GM13977 (cell line): ENCODE measurements at regions not wholly inside any gene's neighbourhood (a gene's known extent, or its start where the extent isn't known, plus 50 kb on each side); places are given as distances from the start of the nearest gene placed in this dataset.

Source experiments
- DNase-seq: peaks from one replicate; pipeline ENCODE4 v3.0.0; 2012; ENCODE audit warnings: low spot score
- CTCF ChIP-seq: IDR thresholded peaks from 2 replicates; pipeline ENCODE4 v1.5.1; 2012; ENCODE audit warnings: mild to moderate bottlenecking, control low read depth; ENCODE audit not compliant: insufficient read depth; ENCODE audit errors: extremely low read depth, missing control alignments
- in situ Hi-C: fragments of 300-500 bp; cut with MboI; formaldehyde crosslinking; loops from one replicate; pipeline ENCODE4 v1.12.0; 2022; ENCODE audit warnings: low sequenced_read_pairs, low pct_unique_long_range_greater_than_20kb, mixed read lengths, inconsistent platforms; ENCODE audit not compliant: unreplicated experiment

- no peak for DNase-seq
- in situ Hi-C loops: no loop called here
- no peak for TF ChIP-seq CTCF
Measured at GRCh38 chr3:27826448-27826847, 104.3 kb upstream of the EOMES start.

GRCh38 chr3:27827041-27827440, 104.9 kb upstream of the EOMES start:
- in situ Hi-C loops: no loop called here

GRCh38 chr3:27840807-27841594, 118.9 kb upstream of the EOMES start:
- no peak for TF ChIP-seq CTCF
- in situ Hi-C loops: no loop called here
- DNase-seq: no peak

More at GRCh38 chr3:27827041-27827440, 104.9 kb upstream of the EOMES start:
- no peak for TF ChIP-seq CTCF
- DNase-seq: no peak

- TF ChIP-seq CTCF: no peak
Measured at GRCh38 chr3:27844052-27844675, 122.0 kb upstream of the EOMES start.

GRCh38 chr3:27847697-27848096, 125.6 kb upstream of the EOMES start:
- no peak for TF ChIP-seq CTCF
- in situ Hi-C loops: no loop called here
- DNase-seq: no peak

More at GRCh38 chr3:27844052-27844675, 122.0 kb upstream of the EOMES start:
- DNase-seq: no peak
- in situ Hi-C loops: no loop called here

- in situ Hi-C loops: no loop called here
- no peak for TF ChIP-seq CTCF
- DNase-seq: no peak
Measured at GRCh38 chr3:27848826-27849225, 126.7 kb upstream of the EOMES start.
